ENCODE measurements at regions not wholly inside any gene's neighbourhood (a gene's known extent, or its start where the extent isn't known, plus 50 kb on each side); places are given as distances from the start of the nearest gene placed in this dataset.

- peaks cover 61% of the 10 kb centered on the region for H3K4me1 ChIP-seq (ENCODE audit: insufficient read depth)
- H4K20me1 ChIP-seq (ENCODE audit: insufficient read depth): no peaks in the 10 kb centered on the region
- H3K4me3 ChIP-seq: no peak overlapping the region
- H3K9ac ChIP-seq: peak overlapping the region; percentile 57
- peak; percentile 58 for DNase-seq
- H3K4me2 ChIP-seq (ENCODE audit: unreplicated experiment): peak overlapping the region; percentile 46
- in situ Hi-C loops (cut with MboI): no loop called here
- no peak for TF ChIP-seq EZH2phosphoT487 (IDR thresholded peaks at IDR 0.05; ENCODE audit: insufficient read depth, low read depth)
- no peak for TF ChIP-seq EZH2 (IDR thresholded peaks at IDR 0.05; ENCODE audit: insufficient read depth, poor library complexity, severe bottlenecking)
- peaks cover 40% of the 10 kb centered on the region for H3F3A ChIP-seq (ENCODE audit: insufficient read depth)
- no peak overlapping the region for H2AFZ ChIP-seq
- H3K79me2 ChIP-seq (ENCODE audit: insufficient read depth): no peaks in the 10 kb centered on the region
- H3K9me2 ChIP-seq (ENCODE audit: insufficient read depth): no peaks in the 10 kb centered on the region
- peak overlapping the region; percentile 92 for H3K27ac ChIP-seq
- H3K36me3 ChIP-seq (ENCODE audit: low read depth): no peaks in the 10 kb centered on the region
- H3K27me3 ChIP-seq (replicated peaks; ENCODE audit: insufficient read depth): no peaks in the 10 kb centered on the region
- H3K9me3 ChIP-seq (ENCODE audit: low read depth): no peaks in the 10 kb centered on the region
Observed at GRCh38 chr13:50679321-50679720, 164.2 kb downstream of the DLEU7 start.

GRCh38 chr13:50682002-50682401, 161.5 kb downstream of the DLEU7 start:
- DNase-seq: peak; percentile 42
- H2AFZ ChIP-seq: no peak overlapping the region
- no peaks in the 10 kb centered on the region for H4K20me1 ChIP-seq (ENCODE audit: insufficient read depth)
- H3K36me3 ChIP-seq (ENCODE audit: low read depth): no peaks in the 10 kb centered on the region
- TF ChIP-seq EZH2 (IDR thresholded peaks at IDR 0.05; ENCODE audit: insufficient read depth, poor library complexity, severe bottlenecking): no peak
- TF ChIP-seq EZH2phosphoT487 (IDR thresholded peaks at IDR 0.05; ENCODE audit: insufficient read depth, low read depth): no peak
- in situ Hi-C loops (cut with MboI): no loop called here
- no peak overlapping the region for H3K4me2 ChIP-seq (ENCODE audit: unreplicated experiment)
- H3K9me2 ChIP-seq (ENCODE audit: insufficient read depth): no peaks in the 10 kb centered on the region
- H3F3A ChIP-seq (ENCODE audit: insufficient read depth): peaks cover 32% of the 10 kb centered on the region
- H3K9me3 ChIP-seq (ENCODE audit: low read depth): no peaks in the 10 kb centered on the region
- peaks cover 56% of the 10 kb centered on the region for H3K4me1 ChIP-seq (ENCODE audit: insufficient read depth)
- H3K79me2 ChIP-seq (ENCODE audit: insufficient read depth): no peaks in the 10 kb centered on the region
- H3K27ac ChIP-seq: no peak overlapping the region
- H3K27me3 ChIP-seq (replicated peaks; ENCODE audit: insufficient read depth): no peaks in the 10 kb centered on the region
- H3K9ac ChIP-seq: no peak overlapping the region
- H3K4me3 ChIP-seq: no peak overlapping the region

- H3K27me3 ChIP-seq (replicated peaks; ENCODE audit: insufficient read depth): no peaks in the 10 kb centered on the region
- H3K27ac ChIP-seq: no peak overlapping the region
- no peaks in the 10 kb centered on the region for H3K9me2 ChIP-seq (ENCODE audit: insufficient read depth)
- H4K20me1 ChIP-seq (ENCODE audit: insufficient read depth): no peaks in the 10 kb centered on the region
- H3K4me3 ChIP-seq: no peak overlapping the region
- 91 to 100% methylated on average over 2 of the region's 2 CpGs for WGBS, 2 experiments (ENCODE audit: low coverage in 1 of 2, low lambda C conversion rate in 2 of 2, missing lambda C conversion rate in 2 of 2)
- no peak overlapping the region for H3K9ac ChIP-seq
- in situ Hi-C loops (cut with MboI): no loop called here
- no peaks in the 10 kb centered on the region for H3K36me3 ChIP-seq (ENCODE audit: low read depth)
- peaks cover 47% of the 10 kb centered on the region for H3K4me1 ChIP-seq (ENCODE audit: insufficient read depth)
- H2AFZ ChIP-seq: no peak overlapping the region
- H3K79me2 ChIP-seq (ENCODE audit: insufficient read depth): no peaks in the 10 kb centered on the region
- H3K4me2 ChIP-seq (ENCODE audit: unreplicated experiment): no peak overlapping the region
- TF ChIP-seq EZH2phosphoT487 (IDR thresholded peaks at IDR 0.05; ENCODE audit: insufficient read depth, low read depth): no peak
- no peak for TF ChIP-seq EZH2 (IDR thresholded peaks at IDR 0.05; ENCODE audit: insufficient read depth, poor library complexity, severe bottlenecking)
- no peaks in the 10 kb centered on the region for H3K9me3 ChIP-seq (ENCODE audit: low read depth)
- DNase-seq: no peak
- peaks cover 23% of the 10 kb centered on the region for H3F3A ChIP-seq (ENCODE audit: insufficient read depth)
Observed at GRCh38 chr13:50682966-50683365, 160.5 kb downstream of the DLEU7 start.

- Histone ChIP-seq H3K79me2 (ENCODE audit: insufficient read depth) (no peaks in the 10 kb centered on the region), H3K9ac (no peak overlapping the region), H4K20me1 (ENCODE audit: insufficient read depth) (no peaks in the 10 kb centered on the region), H3K9me2 (ENCODE audit: insufficient read depth) (no peaks in the 10 kb centered on the region), H3K36me3 (ENCODE audit: low read depth) (no peaks in the 10 kb centered on the region), H3K4me3 (no peak overlapping the region), H3F3A (ENCODE audit: insufficient read depth) (peaks cover 9% of the 10 kb centered on the region; the same call in 1 of the 2 replicates), H3K4me2 (ENCODE audit: unreplicated experiment) (no peak overlapping the region), H3K4me1 (ENCODE audit: insufficient read depth) (peaks cover 33% of the 10 kb centered on the region), H3K27ac (no peak overlapping the region), H3K27me3 (replicated peaks; ENCODE audit: insufficient read depth) (no peaks in the 10 kb centered on the region), H3K9me3 (ENCODE audit: low read depth) (no peaks in the 10 kb centered on the region), H2AFZ (no peak overlapping the region)
- in situ Hi-C loops (cut with MboI): no loop called here
- WGBS, 2 experiments (ENCODE audit: low coverage in 1 of 2, low lambda C conversion rate in 2 of 2, missing lambda C conversion rate in 2 of 2): 94 to 100% methylated on average over 3 of the region's 3 CpGs
- DNase-seq: no peak
- TF ChIP-seq EZH2 (IDR thresholded peaks at IDR 0.05; ENCODE audit: insufficient read depth, poor library complexity, severe bottlenecking) (no peak), EZH2phosphoT487 (IDR thresholded peaks at IDR 0.05; ENCODE audit: insufficient read depth, low read depth) (no peak)
Observed at GRCh38 chr13:50684366-50684765, 159.1 kb downstream of the DLEU7 start.

GRCh38 chr13:50685491-50685890, 158.0 kb downstream of the DLEU7 start:
- in situ Hi-C loops (cut with MboI): no loop called here
- H3K9me3 ChIP-seq (ENCODE audit: low read depth): no peaks in the 10 kb centered on the region
- H3K9me2 ChIP-seq (ENCODE audit: insufficient read depth): no peaks in the 10 kb centered on the region
- 32 to 34% methylated on average over 3 of the region's 3 CpGs for WGBS, 2 experiments (ENCODE audit: low coverage in 1 of 2, low lambda C conversion rate in 2 of 2, missing lambda C conversion rate in 2 of 2)
- TF ChIP-seq EZH2 (IDR thresholded peaks at IDR 0.05; ENCODE audit: insufficient read depth, poor library complexity, severe bottlenecking) (no peak), EZH2phosphoT487 (IDR thresholded peaks at IDR 0.05; ENCODE audit: insufficient read depth, low read depth) (no peak)
- H4K20me1 ChIP-seq (ENCODE audit: insufficient read depth): no peaks in the 10 kb centered on the region
- peak; percentile 40 for DNase-seq
- H3F3A ChIP-seq (ENCODE audit: insufficient read depth): no peaks in the 10 kb centered on the region
- peak overlapping the region; percentile 50; the same call in 1 of the 2 replicates for H2AFZ ChIP-seq
- no peak overlapping the region for H3K27ac ChIP-seq
- no peaks in the 10 kb centered on the region for H3K27me3 ChIP-seq (replicated peaks; ENCODE audit: insufficient read depth)
- H3K9ac ChIP-seq: no peak overlapping the region
- no peak overlapping the region for H3K4me2 ChIP-seq (ENCODE audit: unreplicated experiment)
- H3K4me3 ChIP-seq: no peak overlapping the region
- H3K79me2 ChIP-seq (ENCODE audit: insufficient read depth): no peaks in the 10 kb centered on the region
- H3K4me1 ChIP-seq (ENCODE audit: insufficient read depth): peaks cover 22% of the 10 kb centered on the region
- no peaks in the 10 kb centered on the region for H3K36me3 ChIP-seq (ENCODE audit: low read depth)

Measured in GM23248 (cell line).